ENCODE measurements at regions not wholly inside any gene's neighbourhood (a gene's known extent, or its start where the extent isn't known, plus 50 kb on each side); places are given as distances from the start of the nearest gene placed in this dataset.

GRCh38 chr2:35831385-35831784, 524.2 kb upstream of the CRIM1 start:
- H3K9ac ChIP-seq (ENCODE audit: low read depth in 1 of 2, low read length in 2 of 2), result no peak overlapping the region
- H3K27me3 ChIP-seq (ENCODE audit: control insufficient read depth in 4 of 4, insufficient read depth in 4 of 4, low read length in 3 of 4), result peaks cover 0 to 3% (median 0%) of the 10 kb centered on the region in 4 donors

More at GRCh38 chr2:35831385-35831784, 524.2 kb upstream of the CRIM1 start:
- Histone ChIP-seq H3K4me1 (ENCODE audit: control insufficient read depth in 4 of 4, insufficient read depth in 4 of 4, low read length in 3 of 4) (no peaks in the 10 kb centered on the region), H3K9me3 (ENCODE audit: control insufficient read depth in 4 of 4, low read length in 3 of 4) (no peaks in the 10 kb centered on the region), H3K4me3 (ENCODE audit: low read depth in 1 of 3, low read length in 3 of 3) (no peak overlapping the region), H3K36me3 (ENCODE audit: control insufficient read depth in 4 of 4, insufficient read depth in 3 of 4, low read depth in 1 of 4, low read length in 3 of 4) (no peaks in the 10 kb centered on the region), H3K27ac (ENCODE audit: low read depth in 1 of 2, low read length in 2 of 2) (no peak overlapping the region)
- TF ChIP-seq FOXA1 (IDR thresholded peaks at IDR 0.05), result no peak
- TF ChIP-seq ZBTB33 (IDR thresholded peaks at IDR 0.05), result no peak
- no peak for TF ChIP-seq MAX (IDR thresholded peaks at IDR 0.05)
- no peak for TF ChIP-seq ATF3 (IDR thresholded peaks at IDR 0.05)
- no peak for TF ChIP-seq EGR1 (IDR thresholded peaks at IDR 0.05; ENCODE audit: low read depth in 2 of 2)
- no peak for TF ChIP-seq GABPA (IDR thresholded peaks at IDR 0.05 in 1 of 2, conservative IDR thresholded peaks at IDR 0.05 in 1 of 2)
- TF ChIP-seq JUND (IDR thresholded peaks at IDR 0.05), result no peak
- no peak for TF ChIP-seq CTCF (IDR thresholded peaks at IDR 0.05; ENCODE audit: low read depth, low read length, missing input control)
- TF ChIP-seq HNF4A (conservative IDR thresholded peaks at IDR 0.05), result no peak
- TF ChIP-seq RXRA (IDR thresholded peaks at IDR 0.05), result no peak
- no peak for TF ChIP-seq TAF1 (conservative IDR thresholded peaks at IDR 0.05)
- no peak for TF ChIP-seq FOXA2 (IDR thresholded peaks at IDR 0.05)
- no peak for TF ChIP-seq SP1 (IDR thresholded peaks at IDR 0.05)
- TF ChIP-seq REST (IDR thresholded peaks at IDR 0.05), result no peak
- no peak for DNase-seq (ENCODE audit: low spot score)
